Esophagus squamous epithelium (tissue), 5 donors: ENCODE measurements at regions not wholly inside any gene's neighbourhood (a gene's known extent, or its start where the extent isn't known, plus 50 kb on each side); places are given as distances from the start of the nearest gene placed in this dataset.

Experiments
- DNase-seq: peaks from one replicate; lab custom pipeline; 2025; lab: John Stamatoyannopoulos, UW
- H3K27ac ChIP-seq, 4 donors: fragments of 200-600 bp; sonication (generic); one replicate each; pipeline ENCODE4 v1.5.1; 2016 to 2019; ENCODE audit warnings: mild to moderate bottlenecking in 1 of 4
- H3K27me3 ChIP-seq, 4 donors: fragments of 200-600 bp; sonication (generic); 1 replicate in 3 of 4; 2 replicates in 1 of 4; pipeline versions ENCODE4 v1.5.1 to v1.6.0; 2017 to 2021; ENCODE audit warnings: antibody characterized with exemption in 1 of 4
- H3K36me3 ChIP-seq, 3 donors: fragments of 200-600 bp; sonication (generic); one replicate each; pipeline ENCODE4 v1.5.1; 2016 to 2019
- H3K4me1 ChIP-seq, 3 donors: fragments of 200-600 bp; sonication (generic); one replicate each; pipeline ENCODE4 v1.5.1; 2017 to 2019
- H3K4me3 ChIP-seq, 4 donors: fragments of 200-600 bp; sonication (generic); 1 replicate in 3 of 4; 2 replicates in 1 of 4; pipeline ENCODE4 v1.5.1; 2016 to 2019; ENCODE audit warnings: mild to moderate bottlenecking in 2 of 4, moderate library complexity in 1 of 4
- H3K9me3 ChIP-seq, 3 donors: fragments of 200-600 bp; sonication (generic); one replicate each; pipeline ENCODE4 v1.5.1; 2016 to 2019
- CTCF ChIP-seq, 6 experiments: fragments of 450-650 bp in 4 of 6; fragments of 200-600 bp in 2 of 6; sonication (generic) in 2 of 6; IDR thresholded peaks; one replicate each; pipeline ENCODE4 v1.5.1; 2016 to 2019; ENCODE audit warnings: antibody characterized with exemption in 6 of 6, mild to moderate bottlenecking in 4 of 6, moderate library complexity in 4 of 6
- POLR2A ChIP-seq, 4 donors: fragments of 450-650 bp; IDR thresholded peaks; one replicate each; pipeline ENCODE4 v1.6.1; 2017; ENCODE audit warnings: antibody characterized with exemption in 4 of 4, mild to moderate bottlenecking in 4 of 4, moderate library complexity in 3 of 4
- WGBS, 2 donors: methylation state at CpG; one replicate each; pipeline ENCODE4 v1.1.5; 2018; 5-methylcytosine and 5-hydroxymethylcytosine counted together
- intact Hi-C: fragments of 100-400 bp; cut with DNase I; formaldehyde crosslinking; loops from one replicate; pipeline ENCODE4 v1.15.0; 2022
- donor health status: DM: yes; HTN: yes; CAD: no.

- no peak for DNase-seq
- Histone ChIP-seq H3K27ac (no peak overlapping the region), H3K36me3 (no peaks in the 10 kb centered on the region), H3K4me1 (no peaks in the 10 kb centered on the region), H3K9me3 (no peaks in the 10 kb centered on the region), H3K27me3 (no peaks in the 10 kb centered on the region), H3K4me3 (no peak overlapping the region)
- WGBS, 2 donors = 69 to 95% methylated on average over 1 of the region's 1 CpG
- TF ChIP-seq CTCF (IDR thresholded peaks at IDR 0.05) (no peak), POLR2A (IDR thresholded peaks at IDR 0.05) (no peak)
- intact Hi-C loops = no loop called here
These were observed 488.0 kb upstream of the CTNND2 start for GRCh38 chr5:12392246-12392645.

- no peaks in the 10 kb centered on the region for H3K4me1 ChIP-seq
- intact Hi-C loops = no loop called here
- no peak overlapping the region for H3K27ac ChIP-seq
- 80% methylated on average over 1 of the region's 1 CpG; no CpG with 5 or more reads in 1 of the 2 donors for WGBS, 2 donors
- H3K4me3 ChIP-seq = no peak overlapping the region
- no peaks in the 10 kb centered on the region for H3K36me3 ChIP-seq
- H3K9me3 ChIP-seq = no peaks in the 10 kb centered on the region
- TF ChIP-seq CTCF (IDR thresholded peaks at IDR 0.05) (no peak), POLR2A (IDR thresholded peaks at IDR 0.05) (no peak)
- DNase-seq = no peak
- no peaks in the 10 kb centered on the region for H3K27me3 ChIP-seq
These were observed 480.8 kb upstream of the CTNND2 start for GRCh38 chr5:12385095-12385494.

GRCh38 chr5:12384005-12384404 is 479.8 kb upstream of the CTNND2 start:
- no peak for DNase-seq
- intact Hi-C loops = no loop called here
- Histone ChIP-seq H3K27me3 (no peaks in the 10 kb centered on the region), H3K36me3 (no peaks in the 10 kb centered on the region), H3K27ac (no peak overlapping the region), H3K4me3 (no peak overlapping the region), H3K9me3 (no peaks in the 10 kb centered on the region), H3K4me1 (no peaks in the 10 kb centered on the region)
- TF ChIP-seq POLR2A (IDR thresholded peaks at IDR 0.05) (no peak), CTCF (IDR thresholded peaks at IDR 0.05) (no peak)
- 62 to 86% methylated on average over 4 of the region's 5 CpGs for WGBS, 2 donors

- WGBS, 2 donors = 58 to 74% methylated on average over 4 of the region's 4 CpGs
- intact Hi-C loops = no loop called here
These were observed 463.7 kb upstream of the CTNND2 start for GRCh38 chr5:12367973-12368372.

GRCh38 chr5:12360218-12360617 is 456.0 kb upstream of the CTNND2 start:
- H3K27ac ChIP-seq = no peak overlapping the region
- intact Hi-C loops = no loop called here
- no peak overlapping the region for H3K4me3 ChIP-seq
- H3K27me3 ChIP-seq = no peaks in the 10 kb centered on the region
- no peak for TF ChIP-seq POLR2A (IDR thresholded peaks at IDR 0.05)
- no peak for TF ChIP-seq CTCF (IDR thresholded peaks at IDR 0.05)
- WGBS, 2 donors = 79 to 96% methylated on average over 1 of the region's 1 CpG
- H3K9me3 ChIP-seq = no peaks in the 10 kb centered on the region
- H3K36me3 ChIP-seq = no peaks in the 10 kb centered on the region
- DNase-seq = no peak
- H3K4me1 ChIP-seq = no peaks in the 10 kb centered on the region

More at GRCh38 chr5:12367973-12368372, 463.7 kb upstream of the CTNND2 start:
- TF ChIP-seq CTCF (IDR thresholded peaks at IDR 0.05) (no peak), POLR2A (IDR thresholded peaks at IDR 0.05) (no peak)
- H3K27ac ChIP-seq = no peak overlapping the region
- H3K4me1 ChIP-seq = no peaks in the 10 kb centered on the region
- no peak overlapping the region for H3K4me3 ChIP-seq
- no peaks in the 10 kb centered on the region for H3K27me3 ChIP-seq
- H3K36me3 ChIP-seq = no peaks in the 10 kb centered on the region
- no peaks in the 10 kb centered on the region for H3K9me3 ChIP-seq
- DNase-seq = no peak
